Astrocyte of the cerebellum (primary cell): ENCODE measurements at regions not wholly inside any gene's neighbourhood (a gene's known extent, or its start where the extent isn't known, plus 50 kb on each side); places are given as distances from the start of the nearest gene placed in this dataset.
"Not testable (repeated sequence)": the region's sequence is repeated elsewhere in the genome, so short reads cannot be mapped to it uniquely, and the experiment has no call there.

ENCODE experiments used
- DNase-seq: peaks from one replicate; pipeline ENCODE4 v3.0.0-alpha.2; 2011; ENCODE audit warnings: low read depth
- H3K4me3 ChIP-seq: 2 replicates; pipeline ENCODE4 v1.5.1; 2011; ENCODE audit warnings: mild to moderate bottlenecking, low read depth, low read length, moderate library complexity
- in situ Hi-C: cut with HindIII; loops from 2 replicates; pipeline ENCODE4 v1.10.0; 2017; ENCODE audit warnings: low sequenced_read_pairs

DNA sequence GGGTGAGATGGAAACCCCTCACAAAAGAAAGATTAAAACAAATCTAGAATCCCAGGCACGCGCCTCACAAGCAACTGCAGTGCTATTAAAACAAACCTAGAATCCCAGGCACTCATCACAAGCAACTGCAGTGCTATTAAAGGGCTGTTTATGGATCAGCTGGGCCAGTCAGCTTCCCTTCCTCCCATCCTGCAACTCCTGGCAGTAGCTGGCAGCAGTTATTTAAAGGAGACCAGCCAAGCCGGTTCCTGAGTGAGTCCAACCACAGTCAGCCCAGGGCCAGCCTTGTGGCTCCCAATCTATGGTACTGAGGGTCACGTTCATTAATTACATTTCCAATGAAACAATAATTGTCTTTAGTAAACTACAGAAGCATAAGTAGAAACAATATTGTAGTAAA lies 1673.5 kb downstream of the SPATA31A7 start:
- in situ Hi-C loops, DNase-seq, H3K4me3 ChIP-seq: not testable (repeated sequence)

DNA sequence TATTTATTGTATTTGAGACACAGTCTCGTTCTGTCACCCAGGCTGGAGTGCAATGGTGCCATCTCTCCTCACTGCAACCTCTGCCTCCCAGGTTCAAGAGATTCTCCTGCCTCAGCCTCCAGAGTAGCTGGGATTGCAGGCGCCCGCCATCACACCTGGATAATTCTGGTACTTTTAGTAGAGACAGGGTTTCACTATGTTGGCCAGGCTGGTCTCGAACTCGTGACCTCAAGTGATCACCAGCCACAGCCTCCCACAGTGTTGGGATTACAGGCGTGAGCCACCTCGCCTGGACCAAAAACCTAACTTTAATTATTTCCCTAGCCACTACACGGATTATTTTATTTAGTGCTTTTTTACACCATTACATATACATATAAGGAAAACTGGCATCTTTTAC lies 1674.0 kb downstream of the SPATA31A7 start:
- in situ Hi-C loops, H3K4me3 ChIP-seq, DNase-seq: not testable (repeated sequence)

GRCh38 chr9:62864481-62865469 lies 1674.9 kb downstream of the SPATA31A7 start:
- DNase-seq = not testable (repeated sequence)

DNA sequence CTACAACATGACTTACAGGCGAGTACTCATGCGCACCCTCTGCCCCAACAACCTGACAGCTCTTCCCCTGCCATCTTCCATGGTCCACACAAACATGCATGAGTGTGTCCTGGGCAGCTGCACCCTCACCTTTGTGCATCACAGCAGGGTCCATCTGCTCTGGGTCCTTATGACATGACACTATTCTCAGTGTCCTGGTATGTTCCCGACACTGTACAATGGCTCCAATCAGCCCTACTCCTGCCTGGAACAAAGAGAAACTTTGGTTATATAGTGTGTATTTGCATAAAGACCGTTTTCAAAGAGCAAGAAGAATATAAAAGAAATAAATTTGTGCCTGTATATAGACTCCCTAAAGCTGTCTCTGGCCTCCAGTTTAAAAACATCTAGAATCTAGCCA lies 1679.2 kb downstream of the SPATA31A7 start:
- H3K4me3 ChIP-seq, DNase-seq, in situ Hi-C loops: not testable (repeated sequence)

More at GRCh38 chr9:62864481-62865469, 1674.9 kb downstream of the SPATA31A7 start:
- H3K4me3 ChIP-seq = peak overlapping the region; percentile 27
- in situ Hi-C loops = not testable (repeated sequence)

DNA sequence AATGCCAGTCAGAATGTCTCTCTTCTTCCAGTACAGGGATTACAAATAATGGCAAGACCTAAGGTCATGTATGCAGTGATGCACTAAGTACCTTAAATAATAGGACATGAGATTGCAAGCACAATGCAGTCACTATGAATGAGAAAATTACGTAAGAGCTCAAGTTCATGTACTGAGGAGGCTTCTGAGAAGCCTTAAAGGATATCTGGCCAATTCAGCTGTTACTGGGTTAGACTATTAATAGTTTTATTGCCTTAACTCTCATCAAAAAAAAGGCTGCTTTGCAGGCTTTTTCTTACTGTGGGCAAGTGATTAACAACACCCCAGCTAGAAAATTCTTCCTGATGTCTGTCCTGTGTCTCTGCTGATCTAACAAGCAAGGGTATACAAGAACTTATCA lies 1681.9 kb downstream of the SPATA31A7 start:
- DNase-seq, H3K4me3 ChIP-seq, in situ Hi-C loops: not testable (repeated sequence)

- in situ Hi-C loops, H3K4me3 ChIP-seq, DNase-seq: not testable (repeated sequence)
Measured at GRCh38 chr9:62874213-62874612, 1684.4 kb downstream of the SPATA31A7 start.

DNA sequence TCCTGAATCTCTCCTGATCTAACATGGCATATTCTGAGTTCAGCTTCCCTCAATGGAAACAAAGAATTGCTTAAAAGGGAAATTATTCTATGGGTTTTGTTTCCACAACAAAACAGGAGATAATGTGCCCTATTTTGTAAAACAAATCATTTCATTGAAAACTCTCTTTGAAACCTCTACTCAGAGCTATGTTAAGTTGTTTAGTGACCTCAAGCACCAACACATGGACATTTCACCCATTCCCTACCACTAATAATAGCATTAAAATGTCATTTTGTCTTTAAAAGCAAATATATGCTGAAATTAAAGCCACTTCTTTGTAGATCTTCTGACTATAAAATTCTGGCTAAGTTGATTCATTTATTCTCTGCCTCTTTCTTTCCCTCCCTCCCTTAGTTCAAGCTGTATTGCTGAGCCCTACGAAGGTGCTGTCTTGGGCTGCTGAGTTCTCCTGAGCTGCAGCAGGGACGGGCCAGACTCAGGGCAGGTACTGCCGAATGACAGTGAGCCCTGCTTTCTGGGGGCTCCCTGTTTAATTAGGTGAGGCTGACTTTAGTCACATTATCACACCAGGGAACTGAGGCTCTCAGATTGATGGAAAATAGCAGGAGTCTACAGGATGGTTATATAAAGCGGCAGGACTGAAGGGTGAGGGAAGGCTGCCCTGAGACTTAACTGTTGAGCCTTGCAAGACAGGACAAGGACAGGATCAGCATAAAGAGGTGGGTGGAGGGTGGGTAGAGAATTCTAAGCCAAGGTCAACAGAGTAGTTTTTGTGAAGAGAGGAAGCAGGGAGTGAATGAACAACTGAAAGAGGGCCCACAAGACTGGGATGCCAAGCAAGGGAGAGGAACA lies 1685.1 kb downstream of the SPATA31A7 start:
- in situ Hi-C loops, DNase-seq, H3K4me3 ChIP-seq: not testable (repeated sequence)

DNA sequence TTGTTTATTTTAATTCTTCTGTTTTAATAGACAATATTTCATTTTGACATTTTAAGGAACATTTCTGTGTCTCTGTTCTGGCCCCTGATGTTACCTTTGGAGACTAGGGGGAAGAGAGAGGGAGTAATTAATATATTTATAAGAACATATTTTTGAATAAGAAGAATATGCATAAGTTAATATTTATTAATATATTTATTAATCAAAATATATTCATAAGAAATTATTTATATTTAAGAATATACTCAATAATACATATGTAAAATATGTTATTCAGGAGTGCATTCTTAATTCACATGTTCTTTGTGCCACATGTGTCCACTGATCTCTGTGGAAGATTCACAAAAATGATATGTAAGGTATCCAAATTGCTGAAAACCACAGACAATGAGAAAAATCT lies 1687.7 kb downstream of the SPATA31A7 start:
- in situ Hi-C loops, H3K4me3 ChIP-seq, DNase-seq: not testable (repeated sequence)

DNA sequence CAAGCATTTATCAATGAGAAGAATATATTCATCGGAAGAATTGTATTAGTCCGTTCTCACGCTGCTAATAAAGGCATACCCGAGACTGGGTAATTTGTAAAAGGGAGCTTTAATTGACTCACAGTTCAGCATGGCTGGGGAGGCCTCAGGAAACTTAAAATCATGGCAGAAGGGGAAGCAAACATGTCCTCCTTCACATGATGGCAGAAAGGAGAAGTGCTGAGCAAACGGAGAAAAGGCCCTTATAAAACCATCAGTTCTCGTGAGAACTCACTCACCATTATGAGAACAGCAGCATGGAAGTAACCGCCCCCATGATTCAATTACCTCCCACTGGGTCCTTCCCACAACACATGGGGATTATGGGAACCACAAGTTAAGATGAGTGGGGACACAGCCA lies 1688.2 kb downstream of the SPATA31A7 start:
- DNase-seq, in situ Hi-C loops, H3K4me3 ChIP-seq: not testable (repeated sequence)

DNA sequence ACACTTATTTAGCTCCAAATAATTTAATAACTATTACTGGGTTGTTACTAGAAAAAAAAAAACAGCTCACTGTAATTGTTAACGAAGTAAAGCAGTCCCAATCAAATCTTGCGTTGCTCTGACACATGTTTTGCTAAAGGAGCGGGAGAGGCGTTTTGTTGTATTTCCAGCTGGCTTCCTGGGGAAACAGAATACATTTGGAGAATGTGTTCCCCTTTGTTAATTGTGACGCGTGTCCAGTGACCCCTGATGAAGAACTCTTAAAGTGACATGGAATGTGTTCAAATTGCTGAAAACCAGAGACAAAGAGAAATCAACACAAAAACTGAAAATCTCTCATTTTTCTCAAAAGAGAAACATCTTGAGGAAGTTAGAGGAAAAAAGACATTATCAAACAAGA lies 1690.6 kb downstream of the SPATA31A7 start:
- H3K4me3 ChIP-seq, DNase-seq, in situ Hi-C loops: not testable (repeated sequence)

GRCh38 chr9:62880971-62881370 lies 1691.1 kb downstream of the SPATA31A7 start:
- H3K4me3 ChIP-seq, in situ Hi-C loops, DNase-seq: not testable (repeated sequence)

- H3K4me3 ChIP-seq, in situ Hi-C loops, DNase-seq: not testable (repeated sequence)
Measured at GRCh38 chr9:62881811-62882210, 1692.0 kb downstream of the SPATA31A7 start.

- in situ Hi-C loops, DNase-seq, H3K4me3 ChIP-seq: not testable (repeated sequence)
Measured at GRCh38 chr9:62882717-62883116, 1692.9 kb downstream of the SPATA31A7 start.

GRCh38 chr9:62896692-62897091 lies 1706.9 kb downstream of the SPATA31A7 start:
- DNase-seq, H3K4me3 ChIP-seq, in situ Hi-C loops: not testable (repeated sequence)

DNA sequence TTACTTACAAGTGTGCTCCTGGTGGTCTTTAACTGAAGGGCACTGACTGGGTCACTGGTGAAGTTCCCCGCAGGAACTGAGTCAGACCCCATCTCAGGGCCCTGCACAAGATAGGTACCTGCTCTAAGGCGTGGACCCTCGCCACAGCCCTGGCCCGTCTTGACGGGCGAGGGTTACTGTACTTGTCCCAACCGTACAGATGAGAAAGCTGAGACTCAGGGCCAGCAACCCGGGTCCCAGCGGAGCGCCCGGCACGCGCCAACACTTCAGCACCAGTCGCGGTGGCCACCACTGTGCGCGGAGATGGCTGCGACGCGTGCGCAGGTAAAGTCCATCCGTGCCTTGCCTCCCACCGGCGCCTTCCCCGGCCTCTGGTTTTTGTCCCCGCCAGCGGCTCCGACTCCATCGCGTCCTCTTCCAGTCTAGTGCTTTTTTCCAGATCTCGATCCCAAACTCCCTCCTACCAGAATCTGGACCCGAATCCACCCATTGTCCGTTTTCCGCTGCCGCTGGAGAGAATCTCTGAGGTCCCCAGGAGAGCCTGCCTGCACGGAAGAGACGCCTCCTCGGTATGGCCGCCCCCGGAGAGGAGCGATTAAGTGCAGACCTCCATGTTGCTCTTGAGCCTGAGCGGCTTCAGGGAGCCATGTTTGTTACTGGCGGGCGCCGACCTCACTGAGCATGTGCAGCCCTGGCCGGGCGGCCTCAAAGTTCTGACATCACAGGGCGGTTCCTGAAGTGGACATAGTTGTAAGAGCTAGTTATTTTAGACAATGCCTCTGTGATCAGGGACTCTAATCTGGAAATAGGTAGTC lies 1707.8 kb downstream of the SPATA31A7 start:
- peak overlapping the region; percentile 41 for H3K4me3 ChIP-seq
- in situ Hi-C loops, DNase-seq: not testable (repeated sequence)

DNA sequence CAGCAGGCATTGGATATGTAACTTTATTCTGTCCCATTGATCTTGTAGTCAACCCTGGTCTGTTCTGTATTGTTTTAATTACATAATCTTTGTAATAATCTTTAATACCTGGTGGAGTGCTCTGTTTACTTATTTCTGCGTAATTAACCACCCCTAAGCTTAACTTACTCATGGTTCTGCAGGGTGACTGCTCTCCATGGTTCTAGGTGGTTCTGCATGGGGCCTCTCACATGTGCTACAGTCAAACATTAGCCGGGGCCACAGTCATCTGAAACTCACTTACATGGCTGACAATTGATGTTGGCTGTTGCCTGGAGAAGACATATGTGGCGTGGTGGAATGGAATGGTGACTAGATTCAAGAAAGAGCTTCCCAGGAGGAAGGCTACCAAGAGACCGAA lies 1709.8 kb downstream of the SPATA31A7 start:
- DNase-seq, in situ Hi-C loops: not testable (repeated sequence)

DNA sequence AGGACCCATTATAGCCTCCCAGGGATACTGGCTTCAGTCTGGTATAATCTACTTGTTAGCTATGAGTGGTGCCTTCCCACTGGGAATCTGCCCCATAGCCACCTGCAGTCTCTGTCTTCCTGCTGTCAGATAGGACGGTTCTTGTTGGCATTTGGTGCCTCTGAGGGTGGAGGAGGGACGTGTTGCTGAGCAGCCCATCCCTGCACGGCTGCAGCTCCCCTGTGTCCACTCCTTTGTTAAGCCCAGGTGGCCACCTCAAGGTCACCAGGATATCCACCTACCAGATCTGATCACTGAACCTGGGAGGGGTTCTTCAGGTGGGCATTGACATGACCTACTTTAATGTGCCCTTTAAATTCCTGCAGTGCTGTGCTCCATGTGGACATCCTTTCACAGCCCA lies 1714.2 kb downstream of the SPATA31A7 start:
- not testable (repeated sequence) for H3K4me3 ChIP-seq, DNase-seq

More for the DNA sequence above, 1709.8 kb downstream of the SPATA31A7 start:
- H3K4me3 ChIP-seq = not testable (repeated sequence)

More for the DNA sequence above, 1714.2 kb downstream of the SPATA31A7 start:
- in situ Hi-C loops = not testable (repeated sequence)
